ENCODE measurements at regions not wholly inside any gene's neighbourhood (a gene's known extent, or its start where the extent isn't known, plus 50 kb on each side); places are given as distances from the start of the nearest gene placed in this dataset.

- Histone ChIP-seq H3K9me3 (ENCODE audit: insufficient read depth, low read depth, low read length) (no peaks in the 10 kb centered on the region), H3K79me2 (ENCODE audit: insufficient read depth, low read length) (no peaks in the 10 kb centered on the region), H4K20me1 (ENCODE audit: insufficient read depth, low read length) (no peaks in the 10 kb centered on the region), H2AFZ (ENCODE audit: low read depth, low read length) (no peak overlapping the region), H3K9ac (ENCODE audit: low read length) (no peak overlapping the region), H3K27me3 (ENCODE audit: insufficient read depth, low read length) (no peaks in the 10 kb centered on the region), H3K4me3 (ENCODE audit: insufficient read depth, low read depth, low read length) (no peak overlapping the region), H3K4me1 (ENCODE audit: insufficient read depth, low read length) (no peaks in the 10 kb centered on the region), H3K27ac (ENCODE audit: low read depth, low read length) (no peak overlapping the region), H3K4me2 (ENCODE audit: low read length) (no peak overlapping the region), H3K36me3 (ENCODE audit: insufficient read depth, low read length) (no peaks in the 10 kb centered on the region)
- TF ChIP-seq CTCF (IDR thresholded peaks at IDR 0.05; ENCODE audit: insufficient read depth, low read depth, low read length) (no peak), EZH2 (IDR thresholded peaks at IDR 0.05; ENCODE audit: insufficient read depth, low read length) (no peak)
- Mint-ChIP-seq H3K4me1 (ENCODE audit: low read depth, unreplicated experiment) (no peaks in the 10 kb centered on the region), H3K27ac (ENCODE audit: unreplicated experiment) (no peak overlapping the region), H3K36me3 (ENCODE audit: low read depth, unreplicated experiment) (no peaks in the 10 kb centered on the region), H3K9me3 (ENCODE audit: unreplicated experiment) (no peaks in the 10 kb centered on the region), H3K4me3 (ENCODE audit: unreplicated experiment) (no peak overlapping the region), H3K27me3 (ENCODE audit: low read depth, unreplicated experiment) (no peaks in the 10 kb centered on the region)
- FAIRE-seq (no peak), DNase-seq (ENCODE audit: low read depth) (no peak)
Observed at GRCh38 chr4:45160951-45161350, 434.6 kb upstream of the GNPDA2 start.

GRCh38 chr4:45155081-45155777, 428.9 kb upstream of the GNPDA2 start:
- no peaks in the 10 kb centered on the region for H3K9me3 Mint-ChIP-seq (ENCODE audit: unreplicated experiment)
- no peaks in the 10 kb centered on the region for H3K36me3 Mint-ChIP-seq (ENCODE audit: low read depth, unreplicated experiment)
- H3K9me3 ChIP-seq (ENCODE audit: insufficient read depth, low read depth, low read length) = no peaks in the 10 kb centered on the region
- no peaks in the 10 kb centered on the region for H3K27me3 Mint-ChIP-seq (ENCODE audit: low read depth, unreplicated experiment)
- H4K20me1 ChIP-seq (ENCODE audit: insufficient read depth, low read length) = no peaks in the 10 kb centered on the region
- H3K79me2 ChIP-seq (ENCODE audit: insufficient read depth, low read length) = no peaks in the 10 kb centered on the region
- H3K9ac ChIP-seq (ENCODE audit: low read length) = no peak overlapping the region
- no peak for FAIRE-seq
- H3K4me2 ChIP-seq (ENCODE audit: low read length) = peak overlapping the region; percentile 54
- no peaks in the 10 kb centered on the region for H3K27me3 ChIP-seq (ENCODE audit: insufficient read depth, low read length)
- H3K36me3 ChIP-seq (ENCODE audit: insufficient read depth, low read length) = no peaks in the 10 kb centered on the region
- no peak overlapping the region for H3K4me3 Mint-ChIP-seq (ENCODE audit: unreplicated experiment)
- H3K4me1 Mint-ChIP-seq (ENCODE audit: low read depth, unreplicated experiment) = peaks cover 4% of the 10 kb centered on the region
- H3K27ac Mint-ChIP-seq (ENCODE audit: unreplicated experiment) = peak overlapping the region; percentile 44
- DNase-seq (ENCODE audit: low read depth) = peak; percentile 26
- peak overlapping the region; percentile 57 for H3K27ac ChIP-seq (ENCODE audit: low read depth, low read length)
- H2AFZ ChIP-seq (ENCODE audit: low read depth, low read length) = no peak overlapping the region
- H3K4me1 ChIP-seq (ENCODE audit: insufficient read depth, low read length) = no peaks in the 10 kb centered on the region
- H3K4me3 ChIP-seq (ENCODE audit: insufficient read depth, low read depth, low read length) = no peak overlapping the region
- TF ChIP-seq CTCF (IDR thresholded peaks at IDR 0.05; ENCODE audit: insufficient read depth, low read depth, low read length) (no peak), EZH2 (IDR thresholded peaks at IDR 0.05; ENCODE audit: insufficient read depth, low read length) (no peak)

- peak; percentile 20 for DNase-seq (ENCODE audit: low read depth)
- H3K27me3 Mint-ChIP-seq (ENCODE audit: low read depth, unreplicated experiment) = no peaks in the 10 kb centered on the region
- Histone ChIP-seq H3K36me3 (ENCODE audit: insufficient read depth, low read length) (no peaks in the 10 kb centered on the region), H3K4me3 (ENCODE audit: insufficient read depth, low read depth, low read length) (no peak overlapping the region), H2AFZ (ENCODE audit: low read depth, low read length) (no peak overlapping the region), H3K4me1 (ENCODE audit: insufficient read depth, low read length) (no peaks in the 10 kb centered on the region), H3K9me3 (ENCODE audit: insufficient read depth, low read depth, low read length) (no peaks in the 10 kb centered on the region), H3K79me2 (ENCODE audit: insufficient read depth, low read length) (no peaks in the 10 kb centered on the region), H3K9ac (ENCODE audit: low read length) (no peak overlapping the region), H3K4me2 (ENCODE audit: low read length) (peak overlapping the region; percentile 68), H3K27me3 (ENCODE audit: insufficient read depth, low read length) (no peaks in the 10 kb centered on the region), H4K20me1 (ENCODE audit: insufficient read depth, low read length) (no peaks in the 10 kb centered on the region), H3K27ac (ENCODE audit: low read depth, low read length) (peak overlapping the region; percentile 14)
- H3K36me3 Mint-ChIP-seq (ENCODE audit: low read depth, unreplicated experiment) = no peaks in the 10 kb centered on the region
- no peaks in the 10 kb centered on the region for H3K4me1 Mint-ChIP-seq (ENCODE audit: low read depth, unreplicated experiment)
- TF ChIP-seq EZH2 (IDR thresholded peaks at IDR 0.05; ENCODE audit: insufficient read depth, low read length) (no peak), CTCF (IDR thresholded peaks at IDR 0.05; ENCODE audit: insufficient read depth, low read depth, low read length) (no peak)
- H3K9me3 Mint-ChIP-seq (ENCODE audit: unreplicated experiment) = no peaks in the 10 kb centered on the region
- no peak overlapping the region for H3K27ac Mint-ChIP-seq (ENCODE audit: unreplicated experiment)
- no peak overlapping the region for H3K4me3 Mint-ChIP-seq (ENCODE audit: unreplicated experiment)
- no peak for FAIRE-seq
Observed at GRCh38 chr4:45147866-45148265, 421.5 kb upstream of the GNPDA2 start.

All from astrocyte (in vitro differentiated cells and primary cell).